Fibroblast of lung (primary cell): ENCODE measurements at regions not wholly inside any gene's neighbourhood (a gene's known extent, or its start where the extent isn't known, plus 50 kb on each side); places are given as distances from the start of the nearest gene placed in this dataset.

ENCODE experiments used
- DNase-seq, 2 donors: peaks; one replicate each; pipeline versions ENCODE4 v3.0.0 to v3.0.0-alpha.2; 2010; ENCODE audit warnings: low read depth in 2 of 2
- H2AFZ ChIP-seq: 2 replicates; pipeline ENCODE4 v1.5.1; 2012; ENCODE audit warnings: low read length, control low read depth, inconsistent platforms
- H3K27ac ChIP-seq: 2 replicates; pipeline ENCODE4 v1.5.1; 2011; ENCODE audit warnings: low read length, control low read depth; ENCODE audit not compliant: insufficient read depth
- H3K27me3 ChIP-seq: 2 replicates; pipeline ENCODE4 v1.5.1; 2011; ENCODE audit warnings: mild to moderate bottlenecking, low read length; ENCODE audit not compliant: control insufficient read depth, insufficient read depth
- H3K36me3 ChIP-seq: 2 replicates; pipeline ENCODE4 v1.5.1; 2011; ENCODE audit warnings: low read length; ENCODE audit not compliant: control insufficient read depth, insufficient read depth
- H3K4me1 ChIP-seq: 2 replicates; pipeline ENCODE4 v1.5.1; 2011; ENCODE audit warnings: low read length; ENCODE audit not compliant: control insufficient read depth, insufficient read depth; ENCODE audit errors: extremely low read depth
- H3K4me2 ChIP-seq: 2 replicates; pipeline ENCODE4 v1.5.1; 2011; ENCODE audit warnings: low read length, control low read depth; ENCODE audit not compliant: insufficient read depth; ENCODE audit errors: extremely low read depth
- H3K4me3 ChIP-seq, 4 experiments: fragments of 200-600 bp in 1 of 4; sonication (generic) in 1 of 4; replicated peaks in 1 of 4; 2 replicates each; pipeline ENCODE4 v1.5.1; 2011 to 2016; ENCODE audit warnings: low read length in 4 of 4, low read depth in 3 of 4, mild to moderate bottlenecking in 3 of 4, control low read depth in 2 of 4, inconsistent platforms in 1 of 4, mixed read lengths in 1 of 4; ENCODE audit not compliant: insufficient read depth in 1 of 4; ENCODE audit errors: control extremely low read depth in 1 of 4
- H3K79me2 ChIP-seq: 2 replicates; pipeline ENCODE4 v1.5.1; 2012; ENCODE audit warnings: mild to moderate bottlenecking, low read length, inconsistent platforms; ENCODE audit not compliant: control insufficient read depth, insufficient read depth
- H3K9ac ChIP-seq: 2 replicates; pipeline ENCODE4 v1.5.1; 2011; ENCODE audit warnings: mild to moderate bottlenecking, low read length, control low read depth; ENCODE audit not compliant: insufficient read depth
- H3K9me3 ChIP-seq: 2 replicates; pipeline ENCODE4 v1.5.1; 2012; ENCODE audit warnings: low read depth, low read length; ENCODE audit not compliant: control insufficient read depth, insufficient read depth
- H4K20me1 ChIP-seq: 2 replicates; pipeline ENCODE4 v1.5.1; 2011; ENCODE audit warnings: low read length; ENCODE audit not compliant: control insufficient read depth, insufficient read depth; ENCODE audit errors: extremely low read depth
- EZH2 ChIP-seq: IDR thresholded peaks from 2 replicates; pipeline ENCODE4 v1.5.1; 2012; ENCODE audit warnings: low read length, control low read depth, mild to moderate bottlenecking; ENCODE audit errors: missing control alignments
- TF ChIP-seq, protein P1 (sequence below), 2 donors: IDR thresholded peaks in 1 of 2; conservative IDR thresholded peaks in 1 of 2; 1 replicate in 1 of 2; 2 replicates in 1 of 2; pipeline ENCODE4 v1.5.1; 2011 to 2012; ENCODE audit warnings: low read length in 2 of 2, control low read depth in 1 of 2, inconsistent platforms in 1 of 2, low read depth in 1 of 2, mild to moderate bottlenecking in 1 of 2

GRCh38 chr4:171668403-171668802 is 144.8 kb upstream of the GALNTL6 start:
- Histone ChIP-seq H3K79me2 (no peaks in the 10 kb centered on the region), H3K27me3 (no peaks in the 10 kb centered on the region), H3K4me2 (no peak overlapping the region), H3K9ac (no peak overlapping the region), H3K27ac (no peak overlapping the region), H3K9me3 (no peaks in the 10 kb centered on the region), H3K36me3 (no peaks in the 10 kb centered on the region), H3K4me1 (no peaks in the 10 kb centered on the region), H2AFZ (no peak overlapping the region), H3K4me3 (no peak overlapping the region), H4K20me1 (no peaks in the 10 kb centered on the region)
- DNase-seq: no peak
- TF ChIP-seq, protein P1, sequence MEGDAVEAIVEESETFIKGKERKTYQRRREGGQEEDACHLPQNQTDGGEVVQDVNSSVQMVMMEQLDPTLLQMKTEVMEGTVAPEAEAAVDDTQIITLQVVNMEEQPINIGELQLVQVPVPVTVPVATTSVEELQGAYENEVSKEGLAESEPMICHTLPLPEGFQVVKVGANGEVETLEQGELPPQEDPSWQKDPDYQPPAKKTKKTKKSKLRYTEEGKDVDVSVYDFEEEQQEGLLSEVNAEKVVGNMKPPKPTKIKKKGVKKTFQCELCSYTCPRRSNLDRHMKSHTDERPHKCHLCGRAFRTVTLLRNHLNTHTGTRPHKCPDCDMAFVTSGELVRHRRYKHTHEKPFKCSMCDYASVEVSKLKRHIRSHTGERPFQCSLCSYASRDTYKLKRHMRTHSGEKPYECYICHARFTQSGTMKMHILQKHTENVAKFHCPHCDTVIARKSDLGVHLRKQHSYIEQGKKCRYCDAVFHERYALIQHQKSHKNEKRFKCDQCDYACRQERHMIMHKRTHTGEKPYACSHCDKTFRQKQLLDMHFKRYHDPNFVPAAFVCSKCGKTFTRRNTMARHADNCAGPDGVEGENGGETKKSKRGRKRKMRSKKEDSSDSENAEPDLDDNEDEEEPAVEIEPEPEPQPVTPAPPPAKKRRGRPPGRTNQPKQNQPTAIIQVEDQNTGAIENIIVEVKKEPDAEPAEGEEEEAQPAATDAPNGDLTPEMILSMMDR (conservative IDR thresholded peaks at IDR 0.05 in 1 of 2, IDR thresholded peaks at IDR 0.05 in 1 of 2; ENCODE audit: low read depth in 1 of 2, low read length in 2 of 2): no peak
- TF ChIP-seq EZH2: no peak

DNA sequence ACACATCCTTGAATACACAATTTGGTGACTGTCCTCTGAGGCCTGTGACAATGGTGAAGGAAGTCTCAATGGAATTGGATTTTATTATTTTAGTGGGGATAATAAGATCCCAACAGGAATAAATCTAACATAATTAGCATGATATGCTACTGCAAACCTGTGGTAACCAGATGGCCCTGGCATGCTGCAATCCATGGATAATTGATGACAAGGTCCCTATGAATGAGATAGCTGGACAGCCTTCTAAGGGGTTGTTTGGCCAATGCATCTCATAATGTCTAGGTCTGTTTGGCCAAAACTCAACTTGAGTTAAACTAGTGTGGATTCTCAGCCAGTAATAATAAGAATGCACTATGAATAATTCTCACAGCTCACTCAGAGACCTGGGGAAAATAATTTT is 145.3 kb upstream of the GALNTL6 start:
- Histone ChIP-seq H3K36me3 (no peaks in the 10 kb centered on the region), H3K4me1 (no peaks in the 10 kb centered on the region), H3K4me3 (no peak overlapping the region), H3K9ac (no peak overlapping the region), H2AFZ (no peak overlapping the region), H3K9me3 (no peaks in the 10 kb centered on the region), H3K79me2 (no peaks in the 10 kb centered on the region), H4K20me1 (no peaks in the 10 kb centered on the region), H3K27me3 (no peaks in the 10 kb centered on the region), H3K27ac (no peak overlapping the region), H3K4me2 (no peak overlapping the region)
- no peak for TF ChIP-seq EZH2
- TF ChIP-seq, protein P1 (conservative IDR thresholded peaks at IDR 0.05 in 1 of 2, IDR thresholded peaks at IDR 0.05 in 1 of 2; ENCODE audit: low read depth in 1 of 2, low read length in 2 of 2): no peak
- no peak for DNase-seq

- Histone ChIP-seq H3K4me1 (no peaks in the 10 kb centered on the region), H3K79me2 (no peaks in the 10 kb centered on the region), H4K20me1 (no peaks in the 10 kb centered on the region), H3K36me3 (no peaks in the 10 kb centered on the region), H2AFZ (no peak overlapping the region), H3K4me2 (no peak overlapping the region), H3K4me3 (no peak overlapping the region), H3K27me3 (no peaks in the 10 kb centered on the region), H3K9ac (no peak overlapping the region), H3K27ac (no peak overlapping the region), H3K9me3 (no peaks in the 10 kb centered on the region)
- no peak for DNase-seq
- TF ChIP-seq, protein P1 (conservative IDR thresholded peaks at IDR 0.05 in 1 of 2, IDR thresholded peaks at IDR 0.05 in 1 of 2; ENCODE audit: low read depth in 1 of 2, low read length in 2 of 2): no peak
- TF ChIP-seq EZH2: no peak
Measured at GRCh38 chr4:171651071-171651470, 162.1 kb upstream of the GALNTL6 start.
